GM12875 (cell line): ENCODE measurements at regions not wholly inside any gene's neighbourhood (a gene's known extent, or its start where the extent isn't known, plus 50 kb on each side); places are given as distances from the start of the nearest gene placed in this dataset.

ENCODE experiments used
- H3K4me3 ChIP-seq: one replicate; pipeline ENCODE4 v1.5.1; 2011; ENCODE audit warnings: low read depth, low read length, control low read depth
- TF ChIP-seq, protein P1 (sequence below): IDR thresholded peaks from 2 replicates; pipeline ENCODE4 v1.5.1; 2011; ENCODE audit warnings: low read depth, mild to moderate bottlenecking, control low read depth, inconsistent platforms, low read length, moderate library complexity, borderline replicate concordance; ENCODE audit not compliant: insufficient read depth

DNA sequence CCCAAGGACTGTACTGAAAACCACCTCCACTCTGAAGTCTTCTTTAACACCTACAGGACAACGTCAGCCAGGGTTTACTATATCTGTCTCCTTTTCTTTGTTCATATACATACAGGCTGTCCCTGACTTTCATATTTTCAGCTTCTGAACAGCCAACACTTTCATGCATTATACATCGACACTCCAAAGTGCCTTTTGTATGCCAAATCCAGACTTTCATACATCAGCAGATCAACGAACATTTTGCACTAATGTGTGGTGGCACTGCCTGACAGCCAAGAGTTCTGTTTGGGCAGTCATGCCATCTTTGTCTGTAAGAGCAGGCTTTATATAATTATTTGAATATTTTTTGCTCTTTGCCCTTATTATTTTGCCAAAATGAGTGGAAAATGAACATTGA is 487.4 kb downstream of the CETN3 start:
- H3K4me3 ChIP-seq: no peak overlapping the region
- TF ChIP-seq, protein P1, sequence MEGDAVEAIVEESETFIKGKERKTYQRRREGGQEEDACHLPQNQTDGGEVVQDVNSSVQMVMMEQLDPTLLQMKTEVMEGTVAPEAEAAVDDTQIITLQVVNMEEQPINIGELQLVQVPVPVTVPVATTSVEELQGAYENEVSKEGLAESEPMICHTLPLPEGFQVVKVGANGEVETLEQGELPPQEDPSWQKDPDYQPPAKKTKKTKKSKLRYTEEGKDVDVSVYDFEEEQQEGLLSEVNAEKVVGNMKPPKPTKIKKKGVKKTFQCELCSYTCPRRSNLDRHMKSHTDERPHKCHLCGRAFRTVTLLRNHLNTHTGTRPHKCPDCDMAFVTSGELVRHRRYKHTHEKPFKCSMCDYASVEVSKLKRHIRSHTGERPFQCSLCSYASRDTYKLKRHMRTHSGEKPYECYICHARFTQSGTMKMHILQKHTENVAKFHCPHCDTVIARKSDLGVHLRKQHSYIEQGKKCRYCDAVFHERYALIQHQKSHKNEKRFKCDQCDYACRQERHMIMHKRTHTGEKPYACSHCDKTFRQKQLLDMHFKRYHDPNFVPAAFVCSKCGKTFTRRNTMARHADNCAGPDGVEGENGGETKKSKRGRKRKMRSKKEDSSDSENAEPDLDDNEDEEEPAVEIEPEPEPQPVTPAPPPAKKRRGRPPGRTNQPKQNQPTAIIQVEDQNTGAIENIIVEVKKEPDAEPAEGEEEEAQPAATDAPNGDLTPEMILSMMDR: no peak

DNA sequence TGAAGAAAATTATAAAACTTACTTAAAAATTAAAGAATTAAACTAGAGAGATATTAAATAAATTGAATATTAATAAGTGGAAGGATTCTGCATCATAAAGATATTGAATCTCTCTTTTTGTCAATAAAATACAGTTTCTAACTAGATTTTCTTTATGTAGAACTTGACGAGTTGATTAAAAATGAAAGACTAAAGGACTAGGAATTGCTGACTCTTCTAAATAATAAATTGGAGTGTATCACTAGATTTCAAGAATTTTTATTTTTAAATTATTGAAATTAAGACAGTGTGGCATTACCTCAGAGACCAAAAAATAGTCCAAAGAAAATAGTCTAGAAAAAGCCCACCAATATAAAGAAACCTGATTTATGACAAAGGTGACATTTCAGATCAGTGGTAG is 492.4 kb downstream of the CETN3 start:
- no peak overlapping the region for H3K4me3 ChIP-seq
- TF ChIP-seq, protein P1: no peak

DNA sequence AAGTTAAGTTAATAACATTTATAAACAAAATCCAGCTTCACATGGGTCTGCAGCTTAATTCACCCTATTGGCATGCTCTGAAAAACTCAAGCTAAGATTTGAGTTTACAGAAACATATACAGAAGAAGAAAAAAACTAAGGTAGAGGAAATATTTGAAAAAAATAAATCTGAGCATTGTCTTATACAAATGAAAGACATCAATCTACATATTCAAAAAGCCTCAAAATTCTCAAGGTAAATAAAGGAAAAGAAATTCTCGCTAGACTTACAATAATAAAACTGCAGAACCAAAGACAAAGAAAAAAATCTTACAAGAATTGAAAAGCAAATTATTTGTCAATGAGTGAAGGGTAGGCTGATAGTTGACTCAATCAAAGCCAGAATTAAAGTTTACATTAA is 493.4 kb downstream of the CETN3 start:
- H3K4me3 ChIP-seq: no peak overlapping the region
- TF ChIP-seq, protein P1: no peak

DNA sequence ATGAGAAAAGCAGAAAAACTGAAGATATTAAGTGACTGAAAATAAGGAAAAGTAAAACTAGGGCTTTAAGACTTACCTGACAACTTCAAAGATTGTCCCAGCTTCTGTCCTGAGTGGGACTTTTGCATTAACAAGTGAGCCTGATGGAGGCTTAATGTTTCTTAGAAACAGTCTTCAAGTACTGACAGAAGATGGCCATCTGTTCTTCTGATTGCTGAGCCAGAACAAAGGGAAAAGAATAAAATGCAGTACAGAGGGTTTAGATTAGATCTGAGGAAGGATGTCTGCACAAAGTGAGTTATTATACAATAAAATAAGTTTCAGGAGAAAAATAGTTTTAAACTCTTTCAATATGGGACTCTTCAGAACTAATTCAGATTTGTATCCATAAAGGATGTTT is 500.7 kb downstream of the CETN3 start:
- no peak overlapping the region for H3K4me3 ChIP-seq
- TF ChIP-seq, protein P1: no peak

DNA sequence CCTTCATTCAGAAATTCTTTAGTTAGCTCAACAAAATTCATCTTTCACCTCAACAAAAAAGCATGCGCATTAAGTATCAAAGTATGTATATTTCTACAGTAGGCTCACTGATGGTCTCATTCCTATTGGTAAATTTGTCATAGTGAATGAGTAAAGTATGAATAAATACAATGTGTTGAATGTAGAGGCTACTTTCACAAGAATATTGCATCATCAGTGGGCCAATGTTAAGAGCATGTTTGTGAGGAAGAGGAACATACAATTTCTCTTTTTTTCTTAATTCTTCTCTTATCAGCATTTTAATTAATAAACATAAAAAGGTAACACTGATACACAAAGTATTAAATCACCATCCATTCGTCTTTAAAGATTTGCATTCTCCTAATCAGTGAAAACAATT is 505.1 kb downstream of the CETN3 start:
- no peak overlapping the region for H3K4me3 ChIP-seq

DNA sequence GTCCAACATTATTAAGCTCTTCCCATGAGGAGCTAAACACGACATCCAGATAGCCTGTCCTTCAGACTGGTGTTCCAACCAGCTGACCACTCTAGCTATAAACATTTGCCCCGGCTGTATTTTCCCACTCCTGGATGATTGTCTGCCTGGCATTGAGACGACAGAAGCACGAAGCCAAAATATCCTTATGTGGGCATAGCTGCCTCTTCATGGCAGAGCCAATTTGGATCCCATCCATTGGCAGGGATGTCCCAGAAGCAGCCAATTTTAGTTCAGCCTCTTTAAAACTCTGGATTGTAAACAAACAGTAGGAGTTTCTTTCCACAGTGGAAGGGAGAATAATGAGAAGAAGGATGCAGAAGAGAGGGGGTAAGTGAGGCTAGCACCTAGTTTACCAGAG is 507.6 kb downstream of the CETN3 start:
- TF ChIP-seq, protein P1: no peak
- H3K4me3 ChIP-seq: no peak overlapping the region

More for the DNA sequence above, 505.1 kb downstream of the CETN3 start:
- TF ChIP-seq, protein P1: no peak

DNA sequence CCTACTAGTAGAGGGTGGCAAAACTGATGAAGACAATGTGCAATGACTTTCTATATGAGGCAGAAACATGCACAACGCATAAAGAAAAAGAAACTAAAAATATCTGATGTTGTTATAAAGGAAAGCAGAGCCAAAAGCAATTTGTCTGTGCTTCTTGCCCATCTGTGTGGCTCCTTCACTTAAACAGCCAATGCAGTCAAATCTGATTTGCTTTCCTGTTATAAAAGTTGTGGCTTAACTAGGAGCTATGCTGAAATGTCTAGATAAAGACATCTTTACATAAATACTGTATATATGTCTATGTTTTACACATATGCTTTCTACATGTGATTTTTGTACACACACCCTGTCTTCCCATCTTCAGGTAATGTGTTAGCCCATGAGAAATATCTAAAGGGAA is 508.2 kb downstream of the CETN3 start:
- no peak overlapping the region for H3K4me3 ChIP-seq
- TF ChIP-seq, protein P1: no peak
